OCI-LY3 (cell line): ENCODE measurements at regions not wholly inside any gene's neighbourhood (a gene's known extent, or its start where the extent isn't known, plus 50 kb on each side); places are given as distances from the start of the nearest gene placed in this dataset.

Experiments used
- EZH2phosphoT487 ChIP-seq: fragments of 200-600 bp; shearing (Covaris generic); IDR thresholded peaks from 2 replicates; pipeline ENCODE4 v1.6.1; 2018; ENCODE audit warnings: antibody characterized with exemption, mixed run types, low read depth
- TF ChIP-seq, protein P1 (sequence below): fragments of 200-600, 300-600 bp; sonication (generic); IDR thresholded peaks from 2 replicates; pipeline ENCODE4 v1.5.1; 2014; ENCODE audit warnings: antibody characterized with exemption, low read length, low read depth

DNA sequence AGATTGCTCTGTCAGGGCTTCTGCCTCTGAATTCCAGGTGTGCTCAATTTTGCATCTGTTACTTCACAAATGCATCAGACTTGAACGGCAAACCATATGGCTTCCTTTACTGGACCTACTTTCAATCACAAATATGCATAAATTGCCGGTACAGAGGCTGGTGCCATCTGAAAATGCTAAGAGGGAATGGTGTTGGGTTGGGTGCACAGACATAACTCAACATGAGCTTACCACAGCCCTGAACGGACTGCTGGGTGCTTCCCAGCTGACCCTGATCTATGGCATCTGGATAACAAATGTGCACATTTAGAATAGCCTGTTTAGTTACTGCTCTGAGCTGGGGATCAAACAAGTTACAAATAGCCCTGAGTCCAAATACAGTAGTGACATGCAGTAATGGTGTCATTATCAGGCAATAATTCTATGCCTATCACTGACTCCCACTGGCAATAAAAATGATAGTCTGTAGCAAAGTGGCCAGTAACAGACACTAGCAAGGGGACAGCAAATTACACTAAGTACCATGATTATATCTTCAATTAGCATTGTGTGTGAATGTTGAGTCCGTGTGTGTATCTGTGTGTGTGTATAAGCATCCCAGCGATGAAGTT is 927.3 kb downstream of the DIAPH3 start:
- TF ChIP-seq, protein P1, sequence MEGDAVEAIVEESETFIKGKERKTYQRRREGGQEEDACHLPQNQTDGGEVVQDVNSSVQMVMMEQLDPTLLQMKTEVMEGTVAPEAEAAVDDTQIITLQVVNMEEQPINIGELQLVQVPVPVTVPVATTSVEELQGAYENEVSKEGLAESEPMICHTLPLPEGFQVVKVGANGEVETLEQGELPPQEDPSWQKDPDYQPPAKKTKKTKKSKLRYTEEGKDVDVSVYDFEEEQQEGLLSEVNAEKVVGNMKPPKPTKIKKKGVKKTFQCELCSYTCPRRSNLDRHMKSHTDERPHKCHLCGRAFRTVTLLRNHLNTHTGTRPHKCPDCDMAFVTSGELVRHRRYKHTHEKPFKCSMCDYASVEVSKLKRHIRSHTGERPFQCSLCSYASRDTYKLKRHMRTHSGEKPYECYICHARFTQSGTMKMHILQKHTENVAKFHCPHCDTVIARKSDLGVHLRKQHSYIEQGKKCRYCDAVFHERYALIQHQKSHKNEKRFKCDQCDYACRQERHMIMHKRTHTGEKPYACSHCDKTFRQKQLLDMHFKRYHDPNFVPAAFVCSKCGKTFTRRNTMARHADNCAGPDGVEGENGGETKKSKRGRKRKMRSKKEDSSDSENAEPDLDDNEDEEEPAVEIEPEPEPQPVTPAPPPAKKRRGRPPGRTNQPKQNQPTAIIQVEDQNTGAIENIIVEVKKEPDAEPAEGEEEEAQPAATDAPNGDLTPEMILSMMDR, result no peak
- no peak for TF ChIP-seq EZH2phosphoT487
